ENCODE measurements at regions not wholly inside any gene's neighbourhood (a gene's known extent, or its start where the extent isn't known, plus 50 kb on each side); places are given as distances from the start of the nearest gene placed in this dataset.

- Histone ChIP-seq H3K4me1 (ENCODE audit: control insufficient read depth in 1 of 2, low read depth in 2 of 2) (no peaks in the 10 kb centered on the region), H3K27me3 (replicated peaks; ENCODE audit: insufficient read depth) (no peaks in the 10 kb centered on the region), H3K9me3 (no peaks in the 10 kb centered on the region), H3K36me3 (no peaks in the 10 kb centered on the region), H3K27ac (no peak overlapping the region), H3K4me3 (no peak overlapping the region)
- ATAC-seq (ENCODE audit: insufficient number of reproducible peaks, low FRiP score, low read depth) (no peak), DNase-seq (ENCODE audit: low spot score) (no peak)
- no peak for TF ChIP-seq CTCF (IDR thresholded peaks at IDR 0.05)
These were observed 979.1 kb upstream of the POT1 start for GRCh38 chr7:125908711-125909110.

- Histone ChIP-seq H3K36me3 (no peaks in the 10 kb centered on the region), H3K4me1 (ENCODE audit: control insufficient read depth in 1 of 2, low read depth in 2 of 2) (no peaks in the 10 kb centered on the region), H3K9me3 (no peaks in the 10 kb centered on the region), H3K27ac (no peak overlapping the region), H3K27me3 (replicated peaks; ENCODE audit: insufficient read depth) (no peaks in the 10 kb centered on the region), H3K4me3 (no peak overlapping the region)
- DNase-seq (ENCODE audit: low spot score) (no peak), ATAC-seq (ENCODE audit: insufficient number of reproducible peaks, low FRiP score, low read depth) (no peak)
- no peak for TF ChIP-seq CTCF (IDR thresholded peaks at IDR 0.05)
These were observed 970.0 kb upstream of the POT1 start for GRCh38 chr7:125899577-125899976.

- H3K4me3 ChIP-seq = no peak overlapping the region
- H3K36me3 ChIP-seq = no peaks in the 10 kb centered on the region
- ATAC-seq (ENCODE audit: insufficient number of reproducible peaks, low FRiP score, low read depth) (no peak), DNase-seq (ENCODE audit: low spot score) (no peak)
- no peak for TF ChIP-seq CTCF (IDR thresholded peaks at IDR 0.05)
- H3K4me1 ChIP-seq (ENCODE audit: control insufficient read depth in 1 of 2, low read depth in 2 of 2) = no peaks in the 10 kb centered on the region
- H3K27me3 ChIP-seq (replicated peaks; ENCODE audit: insufficient read depth) = no peaks in the 10 kb centered on the region
- H3K9me3 ChIP-seq = no peaks in the 10 kb centered on the region
- no peak overlapping the region for H3K27ac ChIP-seq
These were observed 962.8 kb upstream of the POT1 start for GRCh38 chr7:125892434-125892833.

- Histone ChIP-seq H3K36me3 (no peaks in the 10 kb centered on the region), H3K9me3 (no peaks in the 10 kb centered on the region), H3K4me1 (ENCODE audit: control insufficient read depth in 1 of 2, low read depth in 2 of 2) (no peaks in the 10 kb centered on the region), H3K27me3 (replicated peaks; ENCODE audit: insufficient read depth) (no peaks in the 10 kb centered on the region), H3K27ac (no peak overlapping the region), H3K4me3 (no peak overlapping the region)
- ATAC-seq (ENCODE audit: insufficient number of reproducible peaks, low FRiP score, low read depth) (no peak), DNase-seq (ENCODE audit: low spot score) (no peak)
- TF ChIP-seq CTCF (IDR thresholded peaks at IDR 0.05) = no peak
These were observed 949.4 kb upstream of the POT1 start for GRCh38 chr7:125878988-125879387.

- H3K4me1 ChIP-seq (ENCODE audit: control insufficient read depth in 1 of 2, low read depth in 2 of 2) = no peaks in the 10 kb centered on the region
- no peaks in the 10 kb centered on the region for H3K27me3 ChIP-seq (replicated peaks; ENCODE audit: insufficient read depth)
- H3K27ac ChIP-seq = no peak overlapping the region
- no peaks in the 10 kb centered on the region for H3K9me3 ChIP-seq
- DNase-seq (ENCODE audit: low spot score) = no peak
- no peaks in the 10 kb centered on the region for H3K36me3 ChIP-seq
- no peak for TF ChIP-seq CTCF (IDR thresholded peaks at IDR 0.05)
- ATAC-seq (ENCODE audit: insufficient number of reproducible peaks, low FRiP score, low read depth) = no peak
- H3K4me3 ChIP-seq = no peak overlapping the region
These were observed 948.8 kb upstream of the POT1 start for GRCh38 chr7:125878235-125878956.
